ENCODE measurements at regions not wholly inside any gene's neighbourhood (a gene's known extent, or its start where the extent isn't known, plus 50 kb on each side); places are given as distances from the start of the nearest gene placed in this dataset.

DNA sequence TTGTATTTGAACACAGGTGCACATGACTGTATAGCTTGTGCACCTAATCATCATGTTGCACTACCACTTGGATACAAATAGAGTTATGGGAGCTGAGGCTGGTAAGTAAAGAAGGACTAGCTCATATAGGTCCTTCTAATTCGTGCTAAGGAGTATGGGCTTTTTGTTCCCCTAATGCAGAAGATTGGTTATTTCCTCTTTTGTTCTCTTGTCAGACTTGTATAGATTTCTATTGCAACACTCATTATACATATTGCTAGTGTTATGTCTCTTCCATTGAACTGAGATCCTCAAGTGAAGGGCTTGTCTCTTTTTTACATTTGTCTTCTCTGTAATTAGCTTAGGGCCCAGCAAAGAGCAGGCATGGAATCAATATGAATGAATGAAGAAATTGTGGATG, 54.1 kb upstream of the ARHGAP20 start (continued):
- TF ChIP-seq ZNF425 (CRISPR knock-in tag; conservative IDR thresholded peaks at IDR 0.05): no peak

GRCh38 chr11:110764485-110764884, 52.2 kb upstream of the ARHGAP20 start:
- Mint-ChIP-seq H3K9me3 (no peaks in the 10 kb centered on the region), H3K36me3 (no peaks in the 10 kb centered on the region), H3K27me3 (ENCODE audit: low read depth) (no peaks in the 10 kb centered on the region), H3K4me1 (peaks cover 18% of the 10 kb centered on the region), H3K27ac (no peak overlapping the region), H3K4me3 (no peak overlapping the region)
- POLR2A ChIA-PET: no interaction called here
- ATAC-seq (no peak), DNase-seq (ENCODE audit: low spot score) (no peak)
- CTCF ChIA-PET: no interaction called here
- no peak for TF ChIP-seq PRRX2 (CRISPR knock-in tag; IDR thresholded peaks at IDR 0.05)
- TF ChIP-seq E2F5 (CRISPR knock-in tag; IDR thresholded peaks at IDR 0.05): no peak
- no peak for TF ChIP-seq AFF4 (CRISPR knock-in tag; IDR thresholded peaks at IDR 0.05; ENCODE audit: borderline replicate concordance)
- TF ChIP-seq CREB1 (CRISPR knock-in tag; IDR thresholded peaks at IDR 0.05): no peak
- TF ChIP-seq ZNF121 (CRISPR knock-in tag; IDR thresholded peaks at IDR 0.05): no peak

- Mint-ChIP-seq H3K9me3 (no peaks in the 10 kb centered on the region), H3K27ac (peak overlapping the region; percentile 51; the same call in 1 of the 2 replicates), H3K4me3 (no peak overlapping the region), H3K27me3 (ENCODE audit: low read depth) (no peaks in the 10 kb centered on the region), H3K4me1 (peaks cover 15% of the 10 kb centered on the region), H3K36me3 (no peaks in the 10 kb centered on the region)
- CTCF ChIA-PET: interaction anchor here (1.2 kb wide), 1 partner anchor 666 kb away, joined by 3 read pairs; no protein-coding TSS in a partner anchor
- peak; percentile 47 for ATAC-seq
- POLR2A ChIA-PET: interaction anchor here (0.5 kb wide), 1 partner anchor 161 kb away, joined by 4 read pairs; no protein-coding TSS in a partner anchor
- no peak for DNase-seq (ENCODE audit: low spot score)
- TF ChIP-seq AR (CRISPR knock-in tag; IDR thresholded peaks at IDR 0.05): no peak
- no peak for TF ChIP-seq NFYB (CRISPR knock-in tag; conservative IDR thresholded peaks at IDR 0.05; ENCODE audit: low read depth)
- TF ChIP-seq MYBL2 (CRISPR knock-in tag; IDR thresholded peaks at IDR 0.05): no peak
- no peak for TF ChIP-seq NR2C2 (CRISPR knock-in tag; IDR thresholded peaks at IDR 0.05)
- no peak for TF ChIP-seq SOX15 (CRISPR knock-in tag; IDR thresholded peaks at IDR 0.05)
- no peak for TF ChIP-seq ERG (CRISPR knock-in tag; IDR thresholded peaks at IDR 0.05)
- TF ChIP-seq CREM (CRISPR knock-in tag; IDR thresholded peaks at IDR 0.05): no peak
- TF ChIP-seq ZNF232 (CRISPR knock-in tag; IDR thresholded peaks at IDR 0.05): no peak
- TF ChIP-seq HMGA2 (CRISPR knock-in tag; IDR thresholded peaks at IDR 0.05): no peak
- no peak for TF ChIP-seq JAZF1 (CRISPR knock-in tag; IDR thresholded peaks at IDR 0.05)
- no peak for TF ChIP-seq STAT6 (CRISPR knock-in tag; conservative IDR thresholded peaks at IDR 0.05; ENCODE audit: low read depth)
- no peak for TF ChIP-seq ATF1 (CRISPR knock-in tag; IDR thresholded peaks at IDR 0.05)
- TF ChIP-seq ZNF317 (CRISPR knock-in tag; IDR thresholded peaks at IDR 0.05; ENCODE audit: borderline replicate concordance, low read depth): no peak
Measured at GRCh38 chr11:110763249-110764011, 51.2 kb upstream of the ARHGAP20 start.
